ENCODE measurements at regions not wholly inside any gene's neighbourhood (a gene's known extent, or its start where the extent isn't known, plus 50 kb on each side); places are given as distances from the start of the nearest gene placed in this dataset.
"Not testable (repeated sequence)": the region's sequence is repeated elsewhere in the genome, so short reads cannot be mapped to it uniquely, and the experiment has no call there.

GRCh38 chr12:89856431-89856830, 147.8 kb upstream of the ATP2B1 start:
- DNase-seq (ENCODE audit: low read depth) = peak; percentile 36

DNA sequence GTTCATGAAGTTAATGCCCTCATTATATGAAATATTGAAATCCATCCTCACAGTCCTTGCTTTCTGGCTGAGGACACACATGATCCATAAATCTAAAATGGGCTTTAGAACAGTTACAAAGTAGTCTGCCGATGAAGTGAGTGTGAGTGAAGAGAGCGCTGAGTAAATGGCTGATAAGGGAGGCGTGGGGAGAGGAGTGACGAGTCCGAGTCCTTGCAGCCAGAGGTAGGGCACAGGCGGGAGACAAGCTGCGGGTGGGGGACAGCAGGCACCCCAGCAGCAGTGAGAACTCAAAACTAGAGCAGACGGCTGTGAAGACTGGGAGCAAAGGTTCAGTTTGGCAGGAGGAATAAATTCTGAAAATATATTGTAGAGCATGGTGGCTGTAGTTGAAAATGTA, 140.1 kb upstream of the ATP2B1 start:
- no peak for DNase-seq (ENCODE audit: low read depth)

DNA sequence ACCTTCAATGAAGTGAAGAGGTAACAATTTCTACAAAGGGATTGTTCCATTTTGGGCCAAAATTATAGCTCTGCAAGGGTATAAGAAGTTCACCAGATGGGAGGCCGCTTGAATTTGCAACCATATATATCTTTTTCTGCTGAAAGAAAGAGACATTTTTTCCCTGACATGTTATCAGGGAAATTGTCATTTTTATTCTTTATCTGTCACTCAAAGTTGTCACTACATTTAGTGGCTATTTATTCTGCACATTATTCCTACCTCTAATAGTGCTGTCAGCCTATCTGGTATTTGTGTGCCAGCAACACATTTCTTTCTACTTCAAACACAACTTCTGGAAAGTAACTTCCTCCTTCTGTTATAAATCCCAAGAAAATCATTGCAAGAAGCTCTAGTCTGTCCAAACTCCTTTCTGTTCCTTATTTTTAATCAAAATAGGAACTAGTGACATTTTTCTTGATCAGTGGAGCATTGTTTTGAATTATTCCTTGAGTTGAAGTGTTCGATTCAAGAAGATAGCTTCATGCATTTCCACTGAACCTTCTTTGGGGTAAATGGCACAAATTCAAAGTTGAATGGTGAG, 137.9 kb upstream of the ATP2B1 start:
- no peak for DNase-seq (ENCODE audit: low read depth)

- no peak for DNase-seq (ENCODE audit: low read depth)
Measured at GRCh38 chr12:89845767-89846166, 137.1 kb upstream of the ATP2B1 start.

DNA sequence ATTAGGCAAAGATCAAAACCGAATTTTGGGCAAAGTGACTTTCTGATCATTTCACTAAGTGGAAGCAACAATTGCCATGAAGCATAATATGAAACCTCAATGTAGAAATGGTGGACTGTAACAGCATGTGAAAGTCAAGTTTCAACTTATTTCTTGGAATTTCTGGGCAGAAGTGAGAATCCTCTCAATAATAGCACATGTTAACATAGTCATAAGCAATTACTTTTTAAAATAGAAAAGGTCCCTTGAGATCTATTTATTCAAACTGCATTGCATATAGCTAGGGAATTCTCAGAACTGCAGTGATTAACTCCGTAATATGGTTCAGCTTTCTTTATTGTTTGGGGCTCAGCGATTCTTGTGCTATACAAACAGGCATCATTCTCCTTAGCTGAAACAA, 136.7 kb upstream of the ATP2B1 start:
- DNase-seq (ENCODE audit: low read depth) = no peak

GRCh38 chr12:89844539-89844938, 135.9 kb upstream of the ATP2B1 start:
- no peak for DNase-seq (ENCODE audit: low read depth)

DNA sequence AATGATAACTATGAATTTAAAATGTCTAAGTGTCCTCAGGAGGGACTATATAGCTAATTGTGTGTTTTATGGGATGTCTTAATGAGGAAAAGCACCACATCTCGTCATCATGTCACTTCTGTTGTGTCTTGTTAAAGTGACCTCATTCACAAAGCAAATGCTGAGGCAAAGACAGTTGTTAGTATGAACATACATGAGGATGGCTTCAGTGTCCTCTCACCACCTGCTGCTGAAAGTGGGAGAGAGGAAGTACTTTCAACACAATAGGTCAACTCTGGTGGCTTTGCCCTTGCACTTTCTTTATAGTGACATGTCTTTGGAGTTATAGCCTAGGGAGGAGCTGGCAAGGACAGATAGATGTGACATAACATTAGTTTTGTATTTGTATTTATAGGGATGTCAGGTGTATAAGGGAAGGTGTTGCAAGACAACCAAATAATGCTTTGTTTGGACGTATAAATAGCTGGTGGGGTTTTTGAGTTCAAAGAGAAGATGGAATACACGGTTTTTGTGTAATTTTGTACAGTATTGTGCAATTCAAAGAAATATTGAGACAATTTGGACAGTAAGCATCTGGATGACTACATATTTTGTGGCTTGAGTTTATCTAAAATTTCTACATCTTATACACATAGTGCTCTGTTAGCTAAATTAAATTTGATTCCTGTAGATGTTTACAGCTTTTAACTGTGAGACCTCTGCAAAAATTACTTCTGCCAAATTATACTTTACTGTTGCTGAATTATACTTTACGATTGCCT, 131.7 kb upstream of the ATP2B1 start:
- DNase-seq (ENCODE audit: low read depth) = no peak

DNA sequence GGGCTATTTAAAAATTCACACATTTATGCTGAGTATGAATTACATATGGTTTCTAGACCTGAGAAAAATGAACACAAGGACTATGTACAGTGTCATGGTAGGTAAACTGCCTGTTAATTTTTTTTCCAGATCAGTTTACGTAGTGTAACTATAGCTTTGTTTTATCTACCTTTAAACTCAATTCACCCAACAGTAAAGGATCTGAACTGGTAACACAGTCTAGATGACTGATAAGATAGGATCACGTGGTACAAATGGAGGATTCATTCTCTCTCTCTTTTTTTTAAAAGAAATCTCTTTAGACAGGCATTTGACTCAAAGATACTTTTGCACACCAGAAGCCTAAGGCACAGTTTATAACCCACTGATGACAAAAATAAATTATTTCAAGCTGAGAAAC, 130.8 kb upstream of the ATP2B1 start:
- DNase-seq (ENCODE audit: low read depth) = no peak

- no peak for DNase-seq (ENCODE audit: low read depth)
Measured at GRCh38 chr12:89838833-89839232, 130.2 kb upstream of the ATP2B1 start.

DNA sequence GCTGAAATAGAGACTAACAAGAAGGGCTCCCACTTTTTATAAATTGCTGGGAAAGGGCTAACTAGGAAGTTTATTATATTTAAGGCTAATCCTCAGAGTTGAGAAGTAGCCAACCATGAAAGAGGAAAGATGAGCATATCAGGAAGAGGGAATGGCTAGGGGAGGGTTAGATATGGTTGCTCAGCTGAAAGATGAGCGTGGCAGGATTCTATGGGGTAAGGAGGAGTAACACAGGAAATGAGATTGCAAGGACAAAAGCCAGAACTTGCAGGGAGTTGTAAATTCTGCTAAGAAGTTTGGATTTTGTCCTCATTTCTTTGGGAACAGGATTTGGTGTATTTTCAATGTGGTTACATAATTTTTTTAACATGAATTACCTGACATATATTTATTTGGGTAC, 127.4 kb upstream of the ATP2B1 start:
- DNase-seq (ENCODE audit: low read depth) = peak; percentile 15

GRCh38 chr12:89834676-89835075, 126.0 kb upstream of the ATP2B1 start:
- no peak for DNase-seq (ENCODE audit: low read depth)

GRCh38 chr12:89833337-89834252, 125.0 kb upstream of the ATP2B1 start:
- peak; percentile 70 for DNase-seq (ENCODE audit: low read depth)

GRCh38 chr12:89832336-89832735, 123.7 kb upstream of the ATP2B1 start:
- DNase-seq (ENCODE audit: low read depth) = no peak

DNA sequence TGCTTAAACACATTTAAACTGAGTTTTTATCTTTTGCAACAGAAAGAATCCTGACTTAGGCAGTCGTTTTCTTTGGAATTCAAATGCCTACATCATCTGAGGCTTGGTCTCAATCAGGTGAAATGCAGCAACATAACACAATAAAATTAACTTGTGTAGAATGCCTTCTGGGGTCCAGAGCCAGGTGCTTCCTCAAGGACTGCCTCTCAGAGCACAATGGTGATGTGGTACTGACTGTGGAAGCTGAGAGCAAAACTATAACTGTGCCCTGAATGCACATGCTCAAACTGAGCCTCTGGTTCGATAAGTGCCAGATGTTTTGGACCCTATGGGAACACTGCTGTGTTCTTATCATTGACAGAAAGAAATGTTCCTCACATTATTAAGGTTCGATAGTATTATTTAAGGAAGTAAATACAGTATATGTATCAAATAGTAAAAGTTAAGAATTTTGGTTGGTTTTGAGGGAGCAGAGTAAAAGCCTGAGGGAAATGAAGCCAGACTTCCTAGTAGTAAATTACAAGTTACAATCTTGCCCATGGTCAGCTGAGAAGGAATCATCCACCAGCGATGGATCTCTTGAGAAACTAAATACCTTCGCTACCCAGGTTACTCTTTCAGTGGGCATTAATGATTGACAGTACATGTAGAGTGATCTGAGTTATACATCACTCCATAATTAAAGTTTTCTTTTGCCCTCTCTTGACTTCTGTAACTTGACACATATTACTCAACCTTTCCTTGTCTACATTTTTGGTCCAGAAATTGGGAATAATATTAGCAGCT, 122.9 kb upstream of the ATP2B1 start:
- no peak for DNase-seq (ENCODE audit: low read depth)

GRCh38 chr12:89829434-89829975, 120.9 kb upstream of the ATP2B1 start:
- DNase-seq (ENCODE audit: low read depth) = peak; percentile 20

DNA sequence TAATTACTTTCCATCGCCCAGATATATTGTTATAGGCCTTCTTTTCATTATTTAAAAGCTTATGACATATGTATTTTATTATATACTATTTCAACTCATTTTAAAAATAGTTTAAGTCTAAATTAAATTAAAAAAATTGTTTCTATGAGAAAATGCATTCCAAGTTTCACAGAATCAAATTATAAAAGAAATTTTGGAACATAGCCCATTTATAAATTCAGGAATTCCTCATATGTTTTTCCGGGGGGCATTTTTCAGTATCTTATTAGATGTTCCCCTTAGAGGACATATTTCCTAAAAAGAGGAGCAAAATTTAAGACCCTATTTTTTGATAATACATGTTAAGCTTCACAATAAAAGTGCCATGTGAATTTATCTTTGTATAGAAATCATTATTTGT, 119.9 kb upstream of the ATP2B1 start:
- no peak for DNase-seq (ENCODE audit: low read depth)

GRCh38 chr12:89827592-89827991, 119.0 kb upstream of the ATP2B1 start:
- DNase-seq (ENCODE audit: low read depth) = no peak

DNA sequence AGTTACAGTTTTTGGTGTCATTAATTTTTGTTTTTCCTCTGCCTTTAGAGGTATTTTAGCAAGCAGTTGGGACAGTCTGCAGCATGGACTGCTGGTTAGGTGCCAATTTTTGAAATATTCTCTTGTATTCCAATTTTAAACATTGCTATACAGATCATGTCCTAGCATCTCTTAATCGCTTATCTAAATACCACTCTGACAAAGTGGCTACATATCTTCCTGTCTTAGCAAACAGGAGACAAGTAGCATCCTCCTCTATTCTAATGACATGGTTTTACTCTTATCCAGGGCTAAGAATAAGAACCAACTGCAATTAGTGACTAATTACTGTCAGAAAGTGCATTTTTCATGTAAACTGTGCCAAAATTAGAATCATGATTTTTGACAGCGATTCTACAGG, 117.8 kb upstream of the ATP2B1 start:
- no peak for DNase-seq (ENCODE audit: low read depth)

DNA sequence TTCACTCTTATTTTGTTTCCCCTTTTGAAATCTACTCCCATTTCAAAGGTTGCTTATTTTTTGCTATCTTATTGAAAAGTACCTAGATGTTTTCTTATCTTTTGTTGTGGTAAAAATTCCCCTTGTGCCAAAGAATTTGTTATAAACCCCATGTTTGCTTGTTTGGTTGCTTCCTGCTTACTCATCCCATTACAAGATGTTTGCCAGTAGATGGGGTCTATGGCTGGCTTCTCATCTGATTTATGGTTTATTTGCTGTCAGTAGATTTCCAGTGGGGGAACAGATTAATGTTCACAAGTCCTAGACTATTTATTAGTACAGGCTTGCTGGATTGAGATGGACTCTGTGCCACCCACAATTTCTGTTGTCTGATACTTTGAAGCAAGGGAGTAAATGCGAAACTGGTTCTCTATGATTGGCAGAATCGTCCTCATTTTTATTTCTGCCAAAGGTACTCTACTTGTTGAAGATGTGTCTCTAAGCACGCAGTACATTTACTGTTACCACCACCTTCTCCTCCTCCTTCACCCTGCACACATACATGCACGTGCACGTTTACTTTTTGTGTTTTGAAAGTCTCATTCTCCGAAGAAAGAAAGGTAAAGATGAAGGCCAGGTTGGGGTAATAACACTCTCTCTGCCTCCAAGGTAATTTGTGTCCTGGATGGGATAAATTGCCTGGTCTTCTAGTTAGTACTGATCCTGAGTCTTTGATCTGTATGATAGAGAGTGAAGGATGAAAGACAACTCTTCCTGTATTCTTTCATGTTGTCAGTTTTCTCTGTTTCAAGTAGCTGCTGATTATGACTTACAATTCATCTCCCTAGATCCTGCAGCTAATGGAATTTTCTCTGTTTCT, 117.2 kb upstream of the ATP2B1 start:
- peak; percentile 28 for DNase-seq (ENCODE audit: low read depth)

DNA sequence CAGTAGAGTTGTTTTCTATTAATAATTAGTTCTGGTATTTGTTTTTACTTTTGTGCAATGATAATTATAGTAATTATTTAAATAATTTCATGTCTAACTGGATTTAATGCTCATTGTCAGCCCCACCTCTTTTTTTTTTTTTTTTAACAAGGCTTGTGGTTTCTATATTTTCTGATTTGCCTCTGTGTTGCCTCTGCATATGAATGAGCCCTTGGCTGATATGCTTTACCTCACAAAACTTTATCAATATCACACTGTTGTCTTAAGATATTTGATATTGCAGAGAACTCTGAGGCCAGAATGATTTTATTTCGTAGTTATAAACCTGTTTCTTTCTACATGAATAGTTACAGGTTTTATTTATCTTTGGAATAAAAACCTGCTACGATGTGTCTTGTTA, 116.2 kb upstream of the ATP2B1 start:
- DNase-seq (ENCODE audit: low read depth) = no peak

- DNase-seq (ENCODE audit: low read depth) = not testable (repeated sequence)
Measured at GRCh38 chr12:89822992-89823391, 114.4 kb upstream of the ATP2B1 start.

Data from EH (cell line).